ENCODE measurements at regions not wholly inside any gene's neighbourhood (a gene's known extent, or its start where the extent isn't known, plus 50 kb on each side); places are given as distances from the start of the nearest gene placed in this dataset.

- H3K36me3 ChIP-seq (ENCODE audit: control insufficient read depth, insufficient read depth, low read length): no peaks in the 10 kb centered on the region
- H3K4me3 ChIP-seq (ENCODE audit: extremely low read depth, insufficient read depth, low read length, poor library complexity, severe bottlenecking): no peak overlapping the region
- H3K4me1 ChIP-seq (ENCODE audit: control insufficient read depth, insufficient read depth, low read length, poor library complexity, severe bottlenecking): no peaks in the 10 kb centered on the region
- no peak overlapping the region for H3K27ac ChIP-seq (ENCODE audit: low read depth, low read length, severe bottlenecking)
- no peaks in the 10 kb centered on the region for H3K9me3 ChIP-seq (ENCODE audit: control insufficient read depth, low read length)
- 75 to 100% methylated on average over 1 of the region's 5 CpGs for WGBS, 2 experiments (ENCODE audit: insufficient coverage in 2 of 2)
These were observed 233.4 kb upstream of the SYT10 start for GRCh38 chr12:33672836-33673577.

- no CpG with 5 or more reads among the region's 1 CpG for WGBS, 2 experiments (ENCODE audit: insufficient coverage in 2 of 2)
- no peaks in the 10 kb centered on the region for H3K9me3 ChIP-seq (ENCODE audit: control insufficient read depth, low read length)
- no peaks in the 10 kb centered on the region for H3K4me1 ChIP-seq (ENCODE audit: control insufficient read depth, insufficient read depth, low read length, poor library complexity, severe bottlenecking)
- no peaks in the 10 kb centered on the region for H3K36me3 ChIP-seq (ENCODE audit: control insufficient read depth, insufficient read depth, low read length)
- no peak overlapping the region for H3K27ac ChIP-seq (ENCODE audit: low read depth, low read length, severe bottlenecking)
- H3K4me3 ChIP-seq (ENCODE audit: extremely low read depth, insufficient read depth, low read length, poor library complexity, severe bottlenecking): no peak overlapping the region
These were observed 237.2 kb upstream of the SYT10 start for GRCh38 chr12:33676866-33677265.

- Histone ChIP-seq H3K27ac (ENCODE audit: low read depth, low read length, severe bottlenecking) (no peak overlapping the region), H3K36me3 (ENCODE audit: control insufficient read depth, insufficient read depth, low read length) (no peaks in the 10 kb centered on the region), H3K4me1 (ENCODE audit: control insufficient read depth, insufficient read depth, low read length, poor library complexity, severe bottlenecking) (no peaks in the 10 kb centered on the region), H3K9me3 (ENCODE audit: control insufficient read depth, low read length) (no peaks in the 10 kb centered on the region), H3K4me3 (ENCODE audit: extremely low read depth, insufficient read depth, low read length, poor library complexity, severe bottlenecking) (no peak overlapping the region)
- 89 to 92% methylated on average over 5 of the region's 8 CpGs for WGBS, 2 experiments (ENCODE audit: insufficient coverage in 2 of 2)
These were observed 238.8 kb upstream of the SYT10 start for GRCh38 chr12:33678221-33678964.

GRCh38 chr12:33690562-33690961 is 250.9 kb upstream of the SYT10 start:
- Histone ChIP-seq H3K4me1 (ENCODE audit: control insufficient read depth, insufficient read depth, low read length, poor library complexity, severe bottlenecking) (no peaks in the 10 kb centered on the region), H3K4me3 (ENCODE audit: extremely low read depth, insufficient read depth, low read length, poor library complexity, severe bottlenecking) (no peak overlapping the region), H3K27ac (ENCODE audit: low read depth, low read length, severe bottlenecking) (no peak overlapping the region), H3K36me3 (ENCODE audit: control insufficient read depth, insufficient read depth, low read length) (no peaks in the 10 kb centered on the region), H3K9me3 (ENCODE audit: control insufficient read depth, low read length) (no peaks in the 10 kb centered on the region)
- no CpG with 5 or more reads among the region's 1 CpG for WGBS, 2 experiments (ENCODE audit: insufficient coverage in 2 of 2)

GRCh38 chr12:33703221-33703620 is 263.6 kb upstream of the SYT10 start:
- no peak overlapping the region for H3K27ac ChIP-seq (ENCODE audit: low read depth, low read length, severe bottlenecking)
- H3K4me1 ChIP-seq (ENCODE audit: control insufficient read depth, insufficient read depth, low read length, poor library complexity, severe bottlenecking): no peaks in the 10 kb centered on the region
- no peaks in the 10 kb centered on the region for H3K9me3 ChIP-seq (ENCODE audit: control insufficient read depth, low read length)
- no peaks in the 10 kb centered on the region for H3K36me3 ChIP-seq (ENCODE audit: control insufficient read depth, insufficient read depth, low read length)
- H3K4me3 ChIP-seq (ENCODE audit: extremely low read depth, insufficient read depth, low read length, poor library complexity, severe bottlenecking): no peak overlapping the region
- no CpG with 5 or more reads among the region's 1 CpG for WGBS, 2 experiments (ENCODE audit: insufficient coverage in 2 of 2)

- no peaks in the 10 kb centered on the region for H3K36me3 ChIP-seq (ENCODE audit: control insufficient read depth, insufficient read depth, low read length)
- H3K4me3 ChIP-seq (ENCODE audit: extremely low read depth, insufficient read depth, low read length, poor library complexity, severe bottlenecking): no peak overlapping the region
- H3K27ac ChIP-seq (ENCODE audit: low read depth, low read length, severe bottlenecking): no peak overlapping the region
- H3K9me3 ChIP-seq (ENCODE audit: control insufficient read depth, low read length): no peaks in the 10 kb centered on the region
- no CpG with 5 or more reads among the region's 1 CpG for WGBS, 2 experiments (ENCODE audit: insufficient coverage in 2 of 2)
- H3K4me1 ChIP-seq (ENCODE audit: control insufficient read depth, insufficient read depth, low read length, poor library complexity, severe bottlenecking): no peaks in the 10 kb centered on the region
These were observed 267.3 kb upstream of the SYT10 start for GRCh38 chr12:33706927-33707326.

- 100% methylated on average over 1 of the region's 3 CpGs; no CpG with 5 or more reads in 1 of the 2 experiments for WGBS, 2 experiments (ENCODE audit: insufficient coverage in 2 of 2)
- H3K4me3 ChIP-seq (ENCODE audit: extremely low read depth, insufficient read depth, low read length, poor library complexity, severe bottlenecking): no peak overlapping the region
These were observed 269.3 kb upstream of the SYT10 start for GRCh38 chr12:33708935-33709334.

GRCh38 chr12:33710548-33710947 is 270.9 kb upstream of the SYT10 start:
- WGBS, 2 experiments (ENCODE audit: insufficient coverage in 2 of 2): 82 to 89% methylated on average over 1 of the region's 2 CpGs
- H3K4me3 ChIP-seq (ENCODE audit: extremely low read depth, insufficient read depth, low read length, poor library complexity, severe bottlenecking): no peak overlapping the region
- H3K4me1 ChIP-seq (ENCODE audit: control insufficient read depth, insufficient read depth, low read length, poor library complexity, severe bottlenecking): no peaks in the 10 kb centered on the region
- no peaks in the 10 kb centered on the region for H3K36me3 ChIP-seq (ENCODE audit: control insufficient read depth, insufficient read depth, low read length)
- no peaks in the 10 kb centered on the region for H3K9me3 ChIP-seq (ENCODE audit: control insufficient read depth, low read length)
- H3K27ac ChIP-seq (ENCODE audit: low read depth, low read length, severe bottlenecking): no peak overlapping the region

More at GRCh38 chr12:33708935-33709334, 269.3 kb upstream of the SYT10 start:
- H3K27ac ChIP-seq (ENCODE audit: low read depth, low read length, severe bottlenecking): no peak overlapping the region
- H3K36me3 ChIP-seq (ENCODE audit: control insufficient read depth, insufficient read depth, low read length): no peaks in the 10 kb centered on the region
- H3K9me3 ChIP-seq (ENCODE audit: control insufficient read depth, low read length): no peaks in the 10 kb centered on the region
- no peaks in the 10 kb centered on the region for H3K4me1 ChIP-seq (ENCODE audit: control insufficient read depth, insufficient read depth, low read length, poor library complexity, severe bottlenecking)

GRCh38 chr12:33718631-33719030 is 279.0 kb upstream of the SYT10 start:
- H3K4me1 ChIP-seq (ENCODE audit: control insufficient read depth, insufficient read depth, low read length, poor library complexity, severe bottlenecking): no peaks in the 10 kb centered on the region
- no peak overlapping the region for H3K27ac ChIP-seq (ENCODE audit: low read depth, low read length, severe bottlenecking)
- no peaks in the 10 kb centered on the region for H3K36me3 ChIP-seq (ENCODE audit: control insufficient read depth, insufficient read depth, low read length)
- 100% methylated on average over 2 of the region's 2 CpGs; no CpG with 5 or more reads in 1 of the 2 experiments for WGBS, 2 experiments (ENCODE audit: insufficient coverage in 2 of 2)
- H3K9me3 ChIP-seq (ENCODE audit: control insufficient read depth, low read length): no peaks in the 10 kb centered on the region
- H3K4me3 ChIP-seq (ENCODE audit: extremely low read depth, insufficient read depth, low read length, poor library complexity, severe bottlenecking): no peak overlapping the region

- Histone ChIP-seq H3K4me3 (ENCODE audit: extremely low read depth, insufficient read depth, low read length, poor library complexity, severe bottlenecking) (no peak overlapping the region), H3K36me3 (ENCODE audit: control insufficient read depth, insufficient read depth, low read length) (no peaks in the 10 kb centered on the region), H3K9me3 (ENCODE audit: control insufficient read depth, low read length) (no peaks in the 10 kb centered on the region), H3K27ac (ENCODE audit: low read depth, low read length, severe bottlenecking) (no peak overlapping the region), H3K4me1 (ENCODE audit: control insufficient read depth, insufficient read depth, low read length, poor library complexity, severe bottlenecking) (no peaks in the 10 kb centered on the region)
- WGBS, 2 experiments (ENCODE audit: insufficient coverage in 2 of 2): 92 to 95% methylated on average over 2 of the region's 2 CpGs
These were observed 281.9 kb upstream of the SYT10 start for GRCh38 chr12:33721561-33721960.

- no peak overlapping the region for H3K4me3 ChIP-seq (ENCODE audit: extremely low read depth, insufficient read depth, low read length, poor library complexity, severe bottlenecking)
- H3K4me1 ChIP-seq (ENCODE audit: control insufficient read depth, insufficient read depth, low read length, poor library complexity, severe bottlenecking): no peaks in the 10 kb centered on the region
- WGBS, 2 experiments (ENCODE audit: insufficient coverage in 2 of 2): 75 to 100% methylated on average over 1 to 2 of the region's 4 CpGs
- H3K27ac ChIP-seq (ENCODE audit: low read depth, low read length, severe bottlenecking): no peak overlapping the region
- no peaks in the 10 kb centered on the region for H3K9me3 ChIP-seq (ENCODE audit: control insufficient read depth, low read length)
- no peaks in the 10 kb centered on the region for H3K36me3 ChIP-seq (ENCODE audit: control insufficient read depth, insufficient read depth, low read length)
These were observed 285.2 kb upstream of the SYT10 start for GRCh38 chr12:33724867-33725266.
